ENCODE measurements at regions not wholly inside any gene's neighbourhood (a gene's known extent, or its start where the extent isn't known, plus 50 kb on each side); places are given as distances from the start of the nearest gene placed in this dataset.

DNA sequence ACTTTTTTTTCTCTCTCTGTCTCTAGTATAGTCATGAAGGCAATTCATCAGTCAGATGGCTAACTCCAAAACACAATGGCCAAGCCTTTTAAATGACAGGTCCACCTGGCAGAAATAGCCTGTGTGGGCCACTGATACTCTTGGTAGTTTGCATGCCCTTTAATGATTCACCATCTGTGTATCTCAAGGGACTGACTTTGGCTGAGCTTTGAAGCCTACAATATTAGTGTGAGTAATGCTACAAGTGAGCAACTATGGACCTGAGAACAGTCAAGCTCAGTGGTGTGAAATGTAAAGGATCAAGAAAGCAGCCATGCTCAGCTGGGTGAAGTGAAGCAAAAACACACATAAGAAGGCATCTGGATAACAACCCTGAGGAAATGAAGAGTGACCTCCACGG lies 506.9 kb downstream of the TLE1 start:
- 52% methylated on average over 1 of the region's 1 CpG for WGBS
- TF ChIP-seq POLR2A (IDR thresholded peaks at IDR 0.05; ENCODE audit: low read depth) (no peak), EP300 (IDR thresholded peaks at IDR 0.05) (no peak), POLR2AphosphoS5 (IDR thresholded peaks at IDR 0.05) (no peak)
- TF ChIP-seq, protein P1, sequence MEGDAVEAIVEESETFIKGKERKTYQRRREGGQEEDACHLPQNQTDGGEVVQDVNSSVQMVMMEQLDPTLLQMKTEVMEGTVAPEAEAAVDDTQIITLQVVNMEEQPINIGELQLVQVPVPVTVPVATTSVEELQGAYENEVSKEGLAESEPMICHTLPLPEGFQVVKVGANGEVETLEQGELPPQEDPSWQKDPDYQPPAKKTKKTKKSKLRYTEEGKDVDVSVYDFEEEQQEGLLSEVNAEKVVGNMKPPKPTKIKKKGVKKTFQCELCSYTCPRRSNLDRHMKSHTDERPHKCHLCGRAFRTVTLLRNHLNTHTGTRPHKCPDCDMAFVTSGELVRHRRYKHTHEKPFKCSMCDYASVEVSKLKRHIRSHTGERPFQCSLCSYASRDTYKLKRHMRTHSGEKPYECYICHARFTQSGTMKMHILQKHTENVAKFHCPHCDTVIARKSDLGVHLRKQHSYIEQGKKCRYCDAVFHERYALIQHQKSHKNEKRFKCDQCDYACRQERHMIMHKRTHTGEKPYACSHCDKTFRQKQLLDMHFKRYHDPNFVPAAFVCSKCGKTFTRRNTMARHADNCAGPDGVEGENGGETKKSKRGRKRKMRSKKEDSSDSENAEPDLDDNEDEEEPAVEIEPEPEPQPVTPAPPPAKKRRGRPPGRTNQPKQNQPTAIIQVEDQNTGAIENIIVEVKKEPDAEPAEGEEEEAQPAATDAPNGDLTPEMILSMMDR (IDR thresholded peaks at IDR 0.05), result no peak
- peak overlapping the region in 3 of 4 donors; percentile 5 to 49 (median 42) for H3K27ac ChIP-seq (replicated peaks in 1 of 4)
- peaks cover 0 to 36% (median 22%) of the 10 kb centered on the region in 4 donors for H3K4me1 ChIP-seq
- H3K36me3 ChIP-seq, result no peaks in the 10 kb centered on the region
- intact Hi-C loops (cut with DNase I), result no loop called here
- no peaks in the 10 kb centered on the region for H3K27me3 ChIP-seq
- no peak for DNase-seq (ENCODE audit: extremely low spot score)
- no peaks in the 10 kb centered on the region for H3K9me3 ChIP-seq
- H3K4me3 ChIP-seq, result no peak overlapping the region

DNA sequence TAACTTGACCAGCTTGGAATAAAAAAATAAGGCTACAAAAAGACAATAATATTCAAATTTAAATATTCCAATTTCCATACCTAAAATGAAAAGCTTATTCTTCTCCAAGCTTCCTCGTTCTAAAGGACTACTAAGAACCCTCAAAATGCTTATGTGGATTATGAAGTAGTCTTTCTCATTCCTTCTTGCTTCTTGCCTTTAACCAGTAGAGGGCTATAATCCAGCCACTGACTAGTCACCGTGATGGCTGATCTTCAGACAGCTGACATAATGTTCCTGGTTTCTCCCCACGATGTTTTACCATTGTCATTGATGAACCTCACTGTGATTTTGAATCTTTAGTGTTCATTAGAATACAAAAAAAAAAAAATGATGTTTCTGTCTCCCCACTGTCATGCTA lies 515.3 kb downstream of the TLE1 start:
- 79% methylated on average over 3 of the region's 3 CpGs for WGBS
- H3K27me3 ChIP-seq, result no peaks in the 10 kb centered on the region
- H3K27ac ChIP-seq (replicated peaks in 1 of 4), result no peak overlapping the region
- intact Hi-C loops (cut with DNase I), result no loop called here
- no peak overlapping the region for H3K4me3 ChIP-seq
- H3K9me3 ChIP-seq, result no peaks in the 10 kb centered on the region
- TF ChIP-seq EP300 (IDR thresholded peaks at IDR 0.05), result no peak
- TF ChIP-seq POLR2A (IDR thresholded peaks at IDR 0.05; ENCODE audit: low read depth), result no peak
- TF ChIP-seq POLR2AphosphoS5 (IDR thresholded peaks at IDR 0.05), result no peak
- TF ChIP-seq, protein P1 (IDR thresholded peaks at IDR 0.05), result no peak
- H3K4me1 ChIP-seq, result peaks cover 0 to 4% (median 0%) of the 10 kb centered on the region in 4 donors
- no peaks in the 10 kb centered on the region for H3K36me3 ChIP-seq
- DNase-seq (ENCODE audit: extremely low spot score), result no peak

DNA sequence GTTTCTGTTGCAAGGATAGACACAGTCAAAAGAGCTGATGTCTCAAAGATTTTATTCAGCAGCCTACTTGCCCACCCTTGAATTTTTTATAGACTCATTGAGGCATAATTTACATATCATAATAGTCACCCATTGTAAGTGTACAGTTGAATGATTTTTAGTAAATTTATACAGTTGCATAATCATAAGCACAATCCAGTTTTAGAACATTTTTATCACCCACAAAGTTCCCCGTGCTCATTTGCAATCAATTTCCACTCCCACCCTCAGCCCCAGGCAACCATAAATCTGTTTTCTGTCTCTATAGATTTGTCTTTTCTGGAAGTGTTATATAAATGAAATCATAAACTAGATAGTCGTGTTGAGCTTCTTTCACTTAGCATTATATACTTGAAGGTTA lies 517.7 kb downstream of the TLE1 start:
- Histone ChIP-seq H3K27me3 (no peaks in the 10 kb centered on the region), H3K4me1 (peaks cover 0 to 4% (median 0%) of the 10 kb centered on the region in 4 donors), H3K27ac (replicated peaks in 1 of 4) (no peak overlapping the region), H3K4me3 (no peak overlapping the region), H3K9me3 (peaks cover 0 to 5% (median 2%) of the 10 kb centered on the region in 4 donors), H3K36me3 (no peaks in the 10 kb centered on the region)
- DNase-seq (ENCODE audit: extremely low spot score), result no peak
- TF ChIP-seq POLR2A (IDR thresholded peaks at IDR 0.05; ENCODE audit: low read depth) (no peak), POLR2AphosphoS5 (IDR thresholded peaks at IDR 0.05) (no peak), EP300 (IDR thresholded peaks at IDR 0.05) (no peak)
- TF ChIP-seq, protein P1 (IDR thresholded peaks at IDR 0.05), result no peak
- 83% methylated on average over 2 of the region's 2 CpGs for WGBS
- intact Hi-C loops (cut with DNase I), result no loop called here

DNA sequence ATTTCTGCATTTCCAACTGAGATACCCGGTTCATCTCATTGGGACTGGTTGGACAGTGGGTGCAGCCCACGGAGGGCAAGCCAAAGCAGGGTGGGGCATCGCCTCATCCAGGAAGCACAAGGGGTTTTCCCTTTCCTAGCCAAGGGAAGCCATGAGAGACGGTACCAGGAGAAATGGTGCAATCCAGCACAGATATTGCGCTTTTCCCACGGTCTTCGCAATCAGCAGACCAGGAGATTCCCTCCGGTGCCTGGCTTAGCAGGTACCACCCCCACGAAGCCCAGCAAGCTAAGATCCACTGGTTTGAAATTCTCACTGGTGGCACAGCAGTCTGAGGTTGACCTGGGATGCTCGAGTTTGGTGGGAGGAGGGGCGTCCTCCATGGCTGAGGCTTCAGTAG lies 527.0 kb downstream of the TLE1 start:
- H3K36me3 ChIP-seq, result no peaks in the 10 kb centered on the region
- peaks cover 0 to 7% (median 2%) of the 10 kb centered on the region in 4 donors for H3K9me3 ChIP-seq
- DNase-seq (ENCODE audit: extremely low spot score), result no peak
- TF ChIP-seq, protein P1 (IDR thresholded peaks at IDR 0.05), result no peak
- TF ChIP-seq POLR2AphosphoS5 (IDR thresholded peaks at IDR 0.05), result no peak
- no peaks in the 10 kb centered on the region for H3K4me1 ChIP-seq
- WGBS, result 95% methylated on average over 4 of the region's 11 CpGs
- no peaks in the 10 kb centered on the region for H3K27me3 ChIP-seq
- no peak overlapping the region for H3K27ac ChIP-seq (replicated peaks in 1 of 4)
- intact Hi-C loops (cut with DNase I), result no loop called here
- H3K4me3 ChIP-seq, result no peak overlapping the region

DNA sequence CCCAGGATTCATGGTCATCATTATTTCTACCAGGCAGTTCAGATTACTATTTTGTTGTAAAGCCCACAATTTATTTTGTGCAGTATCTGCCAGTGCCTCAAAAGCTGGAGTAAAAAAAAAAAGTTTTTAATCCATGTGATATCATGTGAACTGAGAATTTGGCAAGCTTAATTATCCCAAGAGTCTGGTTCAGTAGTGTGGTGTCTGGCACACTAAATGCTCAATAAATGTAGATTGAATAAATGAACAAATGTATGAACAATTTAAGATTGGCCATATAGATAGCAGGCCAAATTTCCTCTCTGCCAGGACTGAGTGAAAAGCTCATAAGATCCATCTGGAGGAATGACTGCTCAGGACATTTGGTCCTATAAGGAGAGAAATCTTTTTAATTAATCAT lies 533.0 kb downstream of the TLE1 start:
- peaks cover 0 to 7% (median 3%) of the 10 kb centered on the region in 4 donors for H3K4me1 ChIP-seq
- no peaks in the 10 kb centered on the region for H3K36me3 ChIP-seq
- peaks cover 0 to 7% (median 0%) of the 10 kb centered on the region in 4 donors for H3K9me3 ChIP-seq
- no peak for DNase-seq (ENCODE audit: extremely low spot score)
- no peaks in the 10 kb centered on the region for H3K27me3 ChIP-seq
- TF ChIP-seq POLR2A (IDR thresholded peaks at IDR 0.05; ENCODE audit: low read depth) (no peak), POLR2AphosphoS5 (IDR thresholded peaks at IDR 0.05) (no peak), EP300 (IDR thresholded peaks at IDR 0.05) (no peak)
- TF ChIP-seq, protein P1 (IDR thresholded peaks at IDR 0.05), result no peak
- intact Hi-C loops (cut with DNase I), result no loop called here
- H3K4me3 ChIP-seq, result no peak overlapping the region
- H3K27ac ChIP-seq (replicated peaks in 1 of 4), result no peak overlapping the region
